ENCODE measurements at regions not wholly inside any gene's neighbourhood (a gene's known extent, or its start where the extent isn't known, plus 50 kb on each side); places are given as distances from the start of the nearest gene placed in this dataset.

GRCh38 chr4:53859305-53859704 lies 205.1 kb downstream of the CHIC2 start:
- Histone ChIP-seq H3K9ac (ENCODE audit: insufficient read depth, low read depth, low read length) (no peak overlapping the region), H3K27ac (ENCODE audit: extremely low read length, insufficient read depth, low read length) (no peak overlapping the region), H3K4me2 (ENCODE audit: low read depth, low read length) (no peak overlapping the region), H3K79me2 (ENCODE audit: insufficient read depth, low read length) (no peaks in the 10 kb centered on the region), H3K9me3 (ENCODE audit: low read length) (no peaks in the 10 kb centered on the region), H2AFZ (ENCODE audit: low read length) (no peak overlapping the region), H4K20me1 (ENCODE audit: insufficient read depth, low read length) (no peaks in the 10 kb centered on the region), H3K36me3 (replicated peaks in 1 of 2; ENCODE audit: control insufficient read depth in 1 of 2, insufficient read depth in 2 of 2, low read length in 2 of 2) (no peaks in the 10 kb centered on the region), H3K4me3 (replicated peaks in 1 of 3; ENCODE audit: insufficient read depth in 1 of 3, low read depth in 2 of 3, low read length in 3 of 3) (no peak overlapping the region), H3K27me3 (ENCODE audit: control insufficient read depth in 1 of 2, insufficient read depth in 2 of 2, low read length in 2 of 2) (no peaks in the 10 kb centered on the region), H3K4me1 (ENCODE audit: insufficient read depth, low read length) (no peaks in the 10 kb centered on the region)
- DNase-seq (ENCODE audit: low spot score) (no peak), ATAC-seq (no peak), FAIRE-seq (no peak)
- ChIA-PET CTCF (ENCODE audit: low intra/inter-chr PET ratio, low total read pairs) (no interaction called here), POLR2A (no interaction called here)
- no TSS peak for BruUV-seq (replicated peaks)
- TF ChIP-seq YEATS4 (CRISPR knock-in tag; IDR thresholded peaks at IDR 0.05; ENCODE audit: borderline replicate concordance), result no peak
- TF ChIP-seq RBFOX2 (IDR thresholded peaks at IDR 0.05; ENCODE audit: low read depth, low read length), result no peak
- no peak for TF ChIP-seq ZNF614 (CRISPR knock-in tag; IDR thresholded peaks at IDR 0.05; ENCODE audit: borderline replicate concordance)
- in situ Hi-C loops (cut with HindIII; ENCODE audit: extremely low pct_ligation_motif_present, low pct_unique_long_range_greater_than_20kb) (no loop called here), intact Hi-C loops (cut with micrococcal nuclease; ENCODE audit: unreplicated experiment) (no loop called here)

DNA sequence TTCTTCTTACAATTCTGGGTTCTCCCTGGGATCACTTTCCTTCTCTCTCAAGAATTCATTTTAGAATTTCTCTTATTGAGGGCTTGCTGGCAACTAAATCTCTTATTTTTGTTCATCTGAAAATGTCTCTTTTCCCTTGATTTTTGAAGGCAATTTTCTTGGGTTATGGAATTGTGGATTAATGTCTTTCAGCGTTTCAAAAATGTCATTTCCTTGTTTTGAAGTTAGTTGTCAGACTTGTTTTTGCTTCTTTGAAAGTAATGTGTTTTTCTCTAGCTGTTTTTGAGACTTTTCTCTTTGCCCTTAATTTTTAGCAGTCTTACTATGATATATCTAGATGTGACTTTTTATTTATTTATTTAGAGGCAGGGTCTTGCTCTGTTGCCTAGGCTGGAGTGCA lies 205.7 kb downstream of the CHIC2 start:
- Histone ChIP-seq H3K4me2 (ENCODE audit: low read depth, low read length) (no peak overlapping the region), H3K36me3 (replicated peaks in 1 of 2; ENCODE audit: control insufficient read depth in 1 of 2, insufficient read depth in 2 of 2, low read length in 2 of 2) (no peaks in the 10 kb centered on the region), H3K79me2 (ENCODE audit: insufficient read depth, low read length) (no peaks in the 10 kb centered on the region), H3K9ac (ENCODE audit: insufficient read depth, low read depth, low read length) (no peak overlapping the region), H3K9me3 (ENCODE audit: low read length) (no peaks in the 10 kb centered on the region), H3K27me3 (ENCODE audit: control insufficient read depth in 1 of 2, insufficient read depth in 2 of 2, low read length in 2 of 2) (no peaks in the 10 kb centered on the region), H3K4me3 (replicated peaks in 1 of 3; ENCODE audit: insufficient read depth in 1 of 3, low read depth in 2 of 3, low read length in 3 of 3) (no peak overlapping the region), H3K4me1 (ENCODE audit: insufficient read depth, low read length) (no peaks in the 10 kb centered on the region), H3K27ac (ENCODE audit: extremely low read length, insufficient read depth, low read length) (no peak overlapping the region), H2AFZ (ENCODE audit: low read length) (no peak overlapping the region), H4K20me1 (ENCODE audit: insufficient read depth, low read length) (no peaks in the 10 kb centered on the region)
- no peak for FAIRE-seq
- in situ Hi-C loops (cut with HindIII; ENCODE audit: extremely low pct_ligation_motif_present, low pct_unique_long_range_greater_than_20kb) (no loop called here), intact Hi-C loops (cut with micrococcal nuclease; ENCODE audit: unreplicated experiment) (no loop called here)
- no TSS peak for BruUV-seq (replicated peaks)
- ChIA-PET POLR2A (no interaction called here), CTCF (ENCODE audit: low intra/inter-chr PET ratio, low total read pairs) (no interaction called here)
- 0% methylated on average over 1 of the region's 1 CpG for WGBS (ENCODE audit: low lambda C conversion rate)
- ATAC-seq, result no peak
- DNase-seq (ENCODE audit: low spot score), result no peak
- TF ChIP-seq MYNN (CRISPR knock-in tag; IDR thresholded peaks at IDR 0.05; ENCODE audit: low read depth), result no peak
- TF ChIP-seq CBX1 (IDR thresholded peaks at IDR 0.05; ENCODE audit: low read depth), result no peak
- TF ChIP-seq, protein P1, sequence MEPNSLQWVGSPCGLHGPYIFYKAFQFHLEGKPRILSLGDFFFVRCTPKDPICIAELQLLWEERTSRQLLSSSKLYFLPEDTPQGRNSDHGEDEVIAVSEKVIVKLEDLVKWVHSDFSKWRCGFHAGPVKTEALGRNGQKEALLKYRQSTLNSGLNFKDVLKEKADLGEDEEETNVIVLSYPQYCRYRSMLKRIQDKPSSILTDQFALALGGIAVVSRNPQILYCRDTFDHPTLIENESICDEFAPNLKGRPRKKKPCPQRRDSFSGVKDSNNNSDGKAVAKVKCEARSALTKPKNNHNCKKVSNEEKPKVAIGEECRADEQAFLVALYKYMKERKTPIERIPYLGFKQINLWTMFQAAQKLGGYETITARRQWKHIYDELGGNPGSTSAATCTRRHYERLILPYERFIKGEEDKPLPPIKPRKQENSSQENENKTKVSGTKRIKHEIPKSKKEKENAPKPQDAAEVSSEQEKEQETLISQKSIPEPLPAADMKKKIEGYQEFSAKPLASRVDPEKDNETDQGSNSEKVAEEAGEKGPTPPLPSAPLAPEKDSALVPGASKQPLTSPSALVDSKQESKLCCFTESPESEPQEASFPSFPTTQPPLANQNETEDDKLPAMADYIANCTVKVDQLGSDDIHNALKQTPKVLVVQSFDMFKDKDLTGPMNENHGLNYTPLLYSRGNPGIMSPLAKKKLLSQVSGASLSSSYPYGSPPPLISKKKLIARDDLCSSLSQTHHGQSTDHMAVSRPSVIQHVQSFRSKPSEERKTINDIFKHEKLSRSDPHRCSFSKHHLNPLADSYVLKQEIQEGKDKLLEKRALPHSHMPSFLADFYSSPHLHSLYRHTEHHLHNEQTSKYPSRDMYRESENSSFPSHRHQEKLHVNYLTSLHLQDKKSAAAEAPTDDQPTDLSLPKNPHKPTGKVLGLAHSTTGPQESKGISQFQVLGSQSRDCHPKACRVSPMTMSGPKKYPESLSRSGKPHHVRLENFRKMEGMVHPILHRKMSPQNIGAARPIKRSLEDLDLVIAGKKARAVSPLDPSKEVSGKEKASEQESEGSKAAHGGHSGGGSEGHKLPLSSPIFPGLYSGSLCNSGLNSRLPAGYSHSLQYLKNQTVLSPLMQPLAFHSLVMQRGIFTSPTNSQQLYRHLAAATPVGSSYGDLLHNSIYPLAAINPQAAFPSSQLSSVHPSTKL (CRISPR knock-in tag; IDR thresholded peaks at IDR 0.05), result no peak
- no peak for TF ChIP-seq HNRNPK (IDR thresholded peaks at IDR 0.05; ENCODE audit: low read depth, low read length, poor library complexity, severe bottlenecking)
- no peak for TF ChIP-seq GRHL1 (CRISPR knock-in tag; conservative IDR thresholded peaks at IDR 0.05)
- TF ChIP-seq ZNF777 (CRISPR knock-in tag; IDR thresholded peaks at IDR 0.05), result no peak
- no peak for TF ChIP-seq ZNF75D (CRISPR knock-in tag; IDR thresholded peaks at IDR 0.05; ENCODE audit: borderline replicate concordance)
